Bronchial epithelial cell (primary cell): ENCODE measurements at regions not wholly inside any gene's neighbourhood (a gene's known extent, or its start where the extent isn't known, plus 50 kb on each side); places are given as distances from the start of the nearest gene placed in this dataset.

Experiments used
- DNase-seq: peaks from one replicate; pipeline ENCODE4 v3.0.0-alpha.2; 2010; ENCODE audit warnings: low read depth
- FAIRE-seq: peaks from 2 replicates; lab custom pipeline; 2011; peaks lifted over from hg19 to GRCh38; lab: Jason Lieb, UNC
- H3K27me3 ChIP-seq: 2 replicates; pipeline ENCODE4 v1.5.1; 2011; ENCODE audit warnings: low read length; ENCODE audit not compliant: control insufficient read depth, insufficient read depth
- H3K36me3 ChIP-seq: 2 replicates; pipeline ENCODE4 v1.5.1; 2011; ENCODE audit warnings: low read length; ENCODE audit not compliant: control insufficient read depth, insufficient read depth
- H3K4me3 ChIP-seq: 2 replicates; pipeline ENCODE4 v1.5.1; 2011; ENCODE audit warnings: mild to moderate bottlenecking, low read depth, low read length, control low read depth
- TF ChIP-seq, protein P1 (sequence below): IDR thresholded peaks from 2 replicates; pipeline ENCODE4 v1.5.1; 2011; ENCODE audit warnings: mild to moderate bottlenecking, moderate library complexity, low read length, control low read depth, inconsistent platforms; ENCODE audit not compliant: insufficient read depth, severe bottlenecking

DNA sequence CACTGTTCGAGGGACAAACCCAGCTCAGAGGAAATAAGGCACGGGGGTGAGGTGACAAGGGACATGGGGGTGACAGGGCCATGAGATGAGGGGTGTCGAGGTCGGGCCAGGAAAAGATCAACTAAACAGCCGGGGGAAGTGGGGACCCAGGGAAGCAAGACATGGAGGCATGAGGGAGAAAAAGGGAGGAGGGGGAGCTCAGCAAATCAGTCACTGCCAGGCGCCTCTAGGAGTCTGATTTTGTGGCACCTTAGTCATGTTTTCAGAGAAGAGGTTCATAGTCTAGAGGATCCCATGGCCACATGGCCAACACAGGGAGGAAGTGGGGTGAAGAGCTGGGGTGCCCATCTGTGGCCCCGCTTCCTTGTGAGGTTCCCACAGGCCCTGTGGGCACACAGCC lies 814.5 kb downstream of the KCNJ18 start:
- TF ChIP-seq, protein P1, sequence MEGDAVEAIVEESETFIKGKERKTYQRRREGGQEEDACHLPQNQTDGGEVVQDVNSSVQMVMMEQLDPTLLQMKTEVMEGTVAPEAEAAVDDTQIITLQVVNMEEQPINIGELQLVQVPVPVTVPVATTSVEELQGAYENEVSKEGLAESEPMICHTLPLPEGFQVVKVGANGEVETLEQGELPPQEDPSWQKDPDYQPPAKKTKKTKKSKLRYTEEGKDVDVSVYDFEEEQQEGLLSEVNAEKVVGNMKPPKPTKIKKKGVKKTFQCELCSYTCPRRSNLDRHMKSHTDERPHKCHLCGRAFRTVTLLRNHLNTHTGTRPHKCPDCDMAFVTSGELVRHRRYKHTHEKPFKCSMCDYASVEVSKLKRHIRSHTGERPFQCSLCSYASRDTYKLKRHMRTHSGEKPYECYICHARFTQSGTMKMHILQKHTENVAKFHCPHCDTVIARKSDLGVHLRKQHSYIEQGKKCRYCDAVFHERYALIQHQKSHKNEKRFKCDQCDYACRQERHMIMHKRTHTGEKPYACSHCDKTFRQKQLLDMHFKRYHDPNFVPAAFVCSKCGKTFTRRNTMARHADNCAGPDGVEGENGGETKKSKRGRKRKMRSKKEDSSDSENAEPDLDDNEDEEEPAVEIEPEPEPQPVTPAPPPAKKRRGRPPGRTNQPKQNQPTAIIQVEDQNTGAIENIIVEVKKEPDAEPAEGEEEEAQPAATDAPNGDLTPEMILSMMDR: no peak
- Histone ChIP-seq H3K27me3 (no peaks in the 10 kb centered on the region), H3K4me3 (no peak overlapping the region), H3K36me3 (no peaks in the 10 kb centered on the region)
- FAIRE-seq (no peak), DNase-seq (no peak)

DNA sequence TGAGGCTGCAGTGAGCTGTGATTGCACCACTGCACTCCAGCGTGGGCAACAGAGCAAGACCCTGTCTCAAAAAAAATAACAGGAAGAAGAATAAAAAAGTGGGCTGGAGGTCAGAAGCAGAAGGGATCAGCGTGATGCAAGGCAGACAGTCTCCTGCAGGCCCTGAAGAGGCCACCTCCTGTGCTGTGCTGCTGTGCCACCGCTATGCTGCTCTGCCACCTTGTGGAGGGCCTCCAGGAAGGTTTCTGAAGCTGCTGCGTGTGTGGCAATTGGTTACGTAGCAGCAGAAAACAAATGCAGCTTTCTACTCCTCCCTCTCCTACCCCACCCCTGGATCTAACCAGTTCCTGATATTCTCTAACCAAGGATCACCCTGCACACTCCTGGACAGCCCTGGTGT lies 815.5 kb downstream of the KCNJ18 start:
- Histone ChIP-seq H3K4me3 (no peak overlapping the region), H3K36me3 (no peaks in the 10 kb centered on the region), H3K27me3 (no peaks in the 10 kb centered on the region)
- no peak for DNase-seq
- FAIRE-seq: no peak
- TF ChIP-seq, protein P1: no peak

DNA sequence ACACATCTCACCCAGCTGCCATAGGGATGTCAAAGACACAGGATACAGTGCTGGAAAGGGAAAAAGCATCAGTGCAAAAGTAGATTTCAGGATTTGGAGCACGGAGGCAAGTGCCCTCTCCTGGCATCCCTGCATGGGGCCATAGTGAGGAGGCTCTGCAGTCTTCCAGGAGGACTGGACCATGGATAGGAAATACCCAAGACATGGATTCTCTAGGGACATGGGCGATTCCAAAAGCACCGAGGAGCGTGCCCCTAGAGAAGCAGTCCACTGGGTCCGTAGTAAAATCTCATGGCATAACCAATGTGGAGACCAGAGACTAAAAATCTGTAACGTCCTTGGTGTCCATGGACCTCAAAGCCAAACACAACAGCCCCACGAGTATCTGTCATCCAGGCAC lies 818.2 kb downstream of the KCNJ18 start:
- H3K27me3 ChIP-seq: no peaks in the 10 kb centered on the region
- H3K36me3 ChIP-seq: no peaks in the 10 kb centered on the region
- H3K4me3 ChIP-seq: no peak overlapping the region
- TF ChIP-seq, protein P1: no peak
- FAIRE-seq (no peak), DNase-seq (no peak)

DNA sequence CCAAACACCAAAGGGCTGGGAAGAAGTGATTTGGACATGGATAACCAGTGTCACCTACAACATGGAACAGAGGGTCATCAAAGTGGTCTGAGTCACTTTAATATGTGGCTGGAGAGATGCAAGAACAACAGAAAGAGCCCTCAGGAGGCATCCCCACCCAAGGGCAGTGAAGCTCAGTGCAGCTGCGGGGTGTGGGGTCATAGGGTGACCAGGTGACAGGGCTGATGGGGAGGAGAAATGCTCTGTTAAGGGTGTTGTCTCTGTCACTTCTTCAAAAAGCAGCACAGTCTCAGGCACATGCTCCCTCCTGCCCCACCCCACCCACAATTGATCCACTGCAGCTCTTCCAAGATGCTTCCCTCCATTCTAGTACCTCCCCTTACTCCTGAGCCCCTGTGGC lies 819.1 kb downstream of the KCNJ18 start:
- no peak overlapping the region for H3K4me3 ChIP-seq
- H3K36me3 ChIP-seq: no peaks in the 10 kb centered on the region
- TF ChIP-seq, protein P1: no peak
- no peaks in the 10 kb centered on the region for H3K27me3 ChIP-seq
- FAIRE-seq: no peak
- no peak for DNase-seq

DNA sequence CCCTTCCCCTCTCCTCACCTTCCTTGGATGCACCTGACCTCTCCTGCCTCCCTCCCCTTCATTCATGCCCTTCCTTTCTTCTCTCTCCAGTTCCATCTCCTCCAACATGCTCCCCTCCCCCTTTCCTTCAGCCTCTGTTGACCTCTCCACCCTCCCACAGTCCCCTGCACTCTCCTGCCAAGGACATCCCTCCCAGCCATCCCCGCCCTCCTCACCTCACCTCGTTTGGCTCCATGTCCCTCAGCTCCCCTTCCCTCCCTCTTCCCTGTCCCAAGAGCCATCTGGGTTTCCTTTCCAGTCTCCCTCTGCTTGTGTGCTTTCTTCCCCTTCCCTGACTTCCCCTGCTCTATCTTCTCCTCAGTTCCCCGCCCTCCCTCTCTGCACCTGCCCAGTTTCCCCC lies 819.7 kb downstream of the KCNJ18 start:
- H3K4me3 ChIP-seq: no peak overlapping the region
- DNase-seq: no peak
- FAIRE-seq: no peak
- TF ChIP-seq, protein P1: no peak
- H3K36me3 ChIP-seq: no peaks in the 10 kb centered on the region
- no peaks in the 10 kb centered on the region for H3K27me3 ChIP-seq

DNA sequence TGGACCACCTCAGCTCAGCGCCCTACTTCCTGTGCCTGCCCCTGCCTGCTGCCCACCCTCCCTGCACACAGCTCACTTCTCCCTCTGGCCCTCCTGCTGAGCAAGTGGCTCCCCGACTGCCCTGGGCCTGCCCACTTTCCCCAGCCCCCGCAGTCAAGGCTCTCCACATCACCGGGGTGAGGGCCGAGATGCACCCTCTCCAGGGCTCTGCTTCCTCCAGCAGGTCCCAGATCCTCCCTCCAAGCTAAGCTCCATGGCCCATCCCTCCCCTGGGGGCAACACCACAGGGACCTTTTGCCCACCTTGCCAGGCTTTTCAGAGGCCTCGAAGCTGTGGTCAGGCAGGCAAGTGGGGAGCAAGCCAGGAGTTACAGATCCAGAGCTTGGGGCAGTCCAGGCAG lies 820.2 kb downstream of the KCNJ18 start:
- H3K4me3 ChIP-seq: no peak overlapping the region
- H3K36me3 ChIP-seq: no peaks in the 10 kb centered on the region
- DNase-seq: no peak
- FAIRE-seq: no peak
- TF ChIP-seq, protein P1: no peak
- no peaks in the 10 kb centered on the region for H3K27me3 ChIP-seq
